ENCODE measurements at regions not wholly inside any gene's neighbourhood (a gene's known extent, or its start where the extent isn't known, plus 50 kb on each side); places are given as distances from the start of the nearest gene placed in this dataset.
"Not testable (repeated sequence)": the region's sequence is repeated elsewhere in the genome, so short reads cannot be mapped to it uniquely, and the experiment has no call there.

- intact Hi-C loops (cut with micrococcal nuclease); CTCF ChIA-PET; H3K4me2 ChIP-seq (ENCODE audit: low read depth, low read length); H3K23ac ChIP-seq (ENCODE audit: low read depth, low read length); H2BK5ac ChIP-seq (ENCODE audit: low read depth, low read length, poor library complexity, severe bottlenecking); H3K4me3 ChIP-seq (ENCODE audit: insufficient read depth, low read depth, low read length); H3K4ac ChIP-seq (ENCODE audit: low read depth, low read length); H2BK120ac ChIP-seq (ENCODE audit: low read depth, low read length); H3K36me3 ChIP-seq (ENCODE audit: control insufficient read depth, insufficient read depth, low read length); DNase-seq; H2AK5ac ChIP-seq (ENCODE audit: low read depth, low read length); BruUV-seq (replicated peaks); ATAC-seq (ENCODE audit: low read depth); H3K27ac ChIP-seq (ENCODE audit: insufficient read depth, low read length); H2BK20ac ChIP-seq (ENCODE audit: low read depth, low read length); dilution Hi-C loops (cut with HindIII; ENCODE audit: low sequenced_read_pairs, unreplicated experiment); H4K91ac ChIP-seq (ENCODE audit: insufficient read depth, low read depth, low read length); H2BK15ac ChIP-seq (ENCODE audit: low read depth, low read length); H2AK9ac ChIP-seq (replicated peaks; ENCODE audit: low read depth, low read length, poor library complexity); H2AFZ ChIP-seq (replicated peaks; ENCODE audit: low read length, poor library complexity); H3K27me3 ChIP-seq (ENCODE audit: control insufficient read depth, insufficient read depth, low read length); H4K8ac ChIP-seq (ENCODE audit: low read depth in 2 of 2, low read length in 2 of 2); H4K20me1 ChIP-seq (ENCODE audit: insufficient read depth, low read length); H3K18ac ChIP-seq (ENCODE audit: low read depth, low read length); in situ Hi-C loops (cut with MboI; ENCODE audit: low sequenced_read_pairs); H3K9me1 ChIP-seq (ENCODE audit: insufficient read depth, low read length); H3K79me1 ChIP-seq (ENCODE audit: low read depth in 1 of 2, low read length in 2 of 2); H3K9me3 ChIP-seq (ENCODE audit: control insufficient read depth, insufficient read depth, low read length); H3K14ac ChIP-seq (replicated peaks; ENCODE audit: low read depth, low read length); POLR2A ChIA-PET (ENCODE audit: unreplicated experiment); H3K9ac ChIP-seq (ENCODE audit: low read depth, low read length); H3K56ac ChIP-seq (ENCODE audit: extremely low read depth, insufficient read depth, low read length); H4K5ac ChIP-seq (ENCODE audit: low read depth, low read length): not testable (repeated sequence)
- WGBS, 2 experiments (ENCODE audit: extremely low coverage in 2 of 2, insufficient read length in 1 of 2): no CpG with 5 or more reads among the region's 2 CpGs
- peak; percentile 23; the same call in 1 of the 2 replicates for TF ChIP-seq CTCF (conservative IDR thresholded peaks at IDR 0.05; ENCODE audit: low read depth, low read length)
- peaks cover 13% of the 10 kb centered on the region for H3K4me1 ChIP-seq (ENCODE audit: control insufficient read depth, insufficient read depth, low read length)
Measured at GRCh38 chr2:95666636-95667035, 74.8 kb downstream of the TRIM43 start.
